AG08395 (cell line): ENCODE measurements at regions not wholly inside any gene's neighbourhood (a gene's known extent, or its start where the extent isn't known, plus 50 kb on each side); places are given as distances from the start of the nearest gene placed in this dataset.
A peak's percentile ranks its signal among the peaks of the same experiment; 100 is the strongest.
"Not testable (repeated sequence)": the region's sequence is repeated elsewhere in the genome, so short reads cannot be mapped to it uniquely, and the experiment has no call there.

Source experiments
- DNase-seq: peaks from one replicate; pipeline ENCODE4 v3.0.0; 2012; ENCODE audit warnings: mixed read lengths, low spot score

DNA sequence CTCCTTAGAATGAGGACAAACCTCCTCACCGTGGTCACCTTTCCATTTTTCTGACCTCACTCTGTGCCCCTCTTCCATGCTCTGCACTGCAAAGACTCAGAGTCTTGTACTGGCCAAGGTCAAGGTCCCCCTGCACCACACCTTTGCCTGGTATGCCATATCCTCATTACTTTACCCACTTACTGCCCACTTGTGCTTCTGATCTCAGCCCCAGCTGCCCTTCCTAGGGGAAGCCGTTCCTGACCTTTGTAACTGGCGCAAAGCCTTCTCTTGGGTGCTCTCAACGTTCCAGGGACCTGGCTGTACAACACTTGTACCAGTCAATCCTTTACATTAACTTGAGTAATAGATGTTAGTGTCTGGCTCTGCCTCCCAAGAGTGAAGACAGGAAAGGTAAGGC, 256.0 kb downstream of the SV2B start:
- DNase-seq: no peak

GRCh38 chr15:91357011-91357410, 257.0 kb downstream of the SV2B start:
- DNase-seq: no peak

- no peak for DNase-seq
These were observed 257.4 kb downstream of the SV2B start for GRCh38 chr15:91357486-91357885.

DNA sequence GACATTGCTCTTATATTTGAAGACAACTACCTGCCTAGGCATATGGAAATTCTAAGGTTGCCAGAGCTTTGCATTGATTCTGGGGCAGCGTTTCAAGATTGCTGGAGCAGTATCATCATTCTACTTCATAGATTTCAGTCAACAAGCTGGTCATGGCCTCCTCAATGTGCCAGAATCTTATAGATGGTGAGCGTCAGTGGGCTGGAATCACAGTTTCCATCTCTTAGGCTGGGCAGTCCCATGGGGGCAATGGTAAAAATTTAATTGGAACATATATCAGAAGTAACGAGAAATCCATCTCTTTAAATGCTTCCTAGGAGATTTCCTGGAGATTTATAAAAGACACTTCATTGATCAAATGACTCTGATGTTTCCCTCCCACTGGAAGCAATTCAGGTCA, 258.3 kb downstream of the SV2B start:
- DNase-seq: no peak

- not testable (repeated sequence) for DNase-seq
These were observed 261.6 kb downstream of the SV2B start for GRCh38 chr15:91361696-91362095.

DNA sequence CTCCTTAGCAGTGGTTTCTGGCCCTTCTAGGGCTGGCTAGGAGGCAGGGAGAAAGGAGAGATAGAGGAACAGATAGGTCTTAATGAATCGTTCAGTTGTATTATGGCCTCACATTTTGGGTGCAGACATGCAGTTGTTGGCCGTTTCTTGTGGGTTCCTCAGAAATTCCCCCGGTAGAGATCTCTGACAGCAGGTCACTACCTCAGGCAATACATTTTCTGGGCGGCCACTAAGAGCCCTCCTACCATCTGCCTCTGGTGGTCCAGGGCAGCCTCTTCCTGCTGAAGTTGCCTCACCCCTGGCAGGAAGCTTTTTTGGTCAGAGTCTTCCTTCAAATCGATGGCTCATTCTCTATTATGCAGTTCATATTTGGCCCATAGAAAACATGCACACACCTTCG, 266.1 kb downstream of the SV2B start:
- DNase-seq: no peak

DNA sequence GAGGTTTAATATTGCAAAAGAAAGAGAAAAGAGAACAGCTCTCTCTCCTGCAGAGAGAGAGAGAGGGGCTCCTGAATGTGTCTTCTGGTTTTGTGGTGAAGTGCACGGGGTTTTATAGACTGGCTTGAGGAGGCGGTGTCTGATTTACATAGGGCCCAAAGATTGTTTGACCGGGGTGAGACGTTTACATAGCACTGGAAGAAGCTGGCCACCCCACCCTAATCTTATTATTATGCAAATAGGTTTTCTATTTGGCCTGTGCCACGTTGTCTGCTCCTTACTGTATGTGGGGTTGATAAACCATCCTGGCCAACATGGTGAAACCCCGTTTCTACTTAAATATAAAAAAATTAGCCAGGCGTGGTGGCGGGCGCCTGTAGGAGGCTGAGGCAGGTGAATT, 268.6 kb downstream of the SV2B start:
- DNase-seq: no peak

DNA sequence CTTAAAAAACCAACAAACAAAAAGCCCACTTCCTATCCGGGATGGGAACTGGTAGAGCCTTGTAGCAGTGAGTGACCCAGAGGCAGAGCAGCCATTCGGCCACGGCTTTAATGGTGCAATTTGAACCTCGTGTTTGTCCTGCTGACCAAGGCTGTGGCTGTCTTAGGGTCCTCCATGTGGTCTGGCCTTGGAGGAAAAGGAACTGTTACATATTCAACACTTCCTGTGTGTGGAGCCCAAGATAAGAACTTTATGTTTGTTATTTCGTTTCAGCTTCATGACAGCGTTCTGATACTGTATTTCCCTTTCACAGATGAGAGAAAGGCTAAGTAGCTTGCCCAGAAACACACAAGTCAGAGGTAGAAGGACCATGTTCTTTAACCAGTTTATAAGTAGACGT, 269.8 kb downstream of the SV2B start:
- DNase-seq: no peak

GRCh38 chr15:91371345-91371744, 271.3 kb downstream of the SV2B start:
- DNase-seq: not testable (repeated sequence)

- no peak for DNase-seq
These were observed 274.3 kb downstream of the SV2B start for GRCh38 chr15:91374336-91374735.

DNA sequence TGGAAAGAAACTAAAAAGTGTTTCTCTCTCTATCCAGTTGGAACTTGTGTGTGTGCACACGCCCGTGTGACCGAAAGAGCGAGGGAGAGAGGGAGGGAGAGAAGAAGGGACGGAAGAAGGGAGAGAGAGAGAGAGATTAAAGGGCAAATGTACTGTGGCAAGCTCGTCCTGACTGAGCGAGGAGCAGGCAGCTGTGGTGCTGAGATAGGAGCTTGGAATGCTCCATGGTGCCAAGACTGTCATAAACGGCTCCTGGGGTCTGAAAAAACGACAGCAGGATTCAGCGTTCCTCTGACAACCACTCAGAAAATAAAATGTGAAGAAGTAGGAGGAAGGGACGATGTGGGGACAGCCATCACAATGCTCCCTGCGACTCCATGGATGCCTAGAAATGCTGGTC, 276.0 kb downstream of the SV2B start:
- DNase-seq: no peak

- DNase-seq: no peak
These were observed 280.1 kb downstream of the SV2B start for GRCh38 chr15:91380114-91380513.

DNA sequence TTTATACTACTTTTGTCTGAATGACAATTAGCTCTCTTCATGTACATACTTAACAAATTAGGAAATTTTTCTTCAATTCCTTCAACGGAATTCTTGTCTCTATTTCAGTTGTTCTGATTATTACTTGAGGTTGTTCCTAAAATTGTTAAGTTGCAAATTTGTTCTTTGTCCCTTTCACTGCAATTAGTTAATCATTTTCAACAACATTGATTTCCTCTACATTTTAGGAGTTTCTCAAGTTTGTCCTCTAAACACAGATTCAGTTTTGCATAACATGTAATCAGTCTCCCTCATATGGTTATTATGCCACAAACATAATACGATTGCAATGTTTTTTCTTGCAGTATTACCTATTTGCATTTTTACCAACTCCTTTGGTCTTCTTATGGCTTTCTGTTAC, 283.5 kb downstream of the SV2B start:
- no peak for DNase-seq

DNA sequence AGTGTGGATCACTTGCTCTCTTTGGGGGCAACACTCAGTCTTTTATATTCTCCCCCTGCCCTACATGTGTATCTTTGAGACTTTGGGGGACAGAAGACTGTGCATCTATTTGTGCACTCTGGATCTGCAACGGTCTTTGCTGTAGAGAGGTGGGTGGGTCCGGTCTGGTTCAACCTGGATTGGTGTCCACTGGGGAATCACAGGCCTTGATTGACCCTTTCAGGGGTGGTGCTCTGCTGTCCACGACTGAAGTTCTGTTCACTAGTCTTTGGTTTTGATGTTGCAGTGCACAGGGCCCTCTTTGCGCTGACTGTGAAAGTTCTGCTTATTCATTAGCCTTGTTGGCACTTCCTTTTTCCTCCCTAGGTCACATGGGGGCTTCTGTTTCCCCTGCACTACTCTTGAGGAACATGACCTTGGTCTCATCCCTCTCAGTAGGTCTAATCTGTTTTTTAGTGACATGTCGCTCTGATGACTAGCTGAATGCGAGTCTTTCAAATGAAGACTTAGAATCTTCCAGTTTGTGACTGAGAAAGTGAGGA, 284.2 kb downstream of the SV2B start:
- no peak for DNase-seq

DNA sequence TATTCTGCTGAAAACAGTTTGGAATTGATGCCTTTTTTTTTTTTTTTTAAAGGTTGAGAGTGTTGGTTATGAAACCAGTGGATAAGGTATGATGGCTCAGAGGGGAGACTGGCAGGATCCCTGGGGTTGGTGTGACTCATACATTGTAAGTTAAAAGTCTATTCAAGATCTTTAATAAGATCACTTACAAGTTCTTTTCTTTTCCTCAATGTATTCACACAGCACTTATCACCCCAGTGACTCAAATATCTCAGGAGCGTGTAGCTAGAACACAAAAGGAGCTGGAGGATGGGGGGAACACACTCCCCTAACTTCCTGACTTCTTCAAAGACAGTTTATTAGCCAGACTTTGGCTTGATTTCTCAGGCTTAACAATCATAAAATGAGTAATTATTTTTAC, 285.3 kb downstream of the SV2B start:
- DNase-seq: no peak

DNA sequence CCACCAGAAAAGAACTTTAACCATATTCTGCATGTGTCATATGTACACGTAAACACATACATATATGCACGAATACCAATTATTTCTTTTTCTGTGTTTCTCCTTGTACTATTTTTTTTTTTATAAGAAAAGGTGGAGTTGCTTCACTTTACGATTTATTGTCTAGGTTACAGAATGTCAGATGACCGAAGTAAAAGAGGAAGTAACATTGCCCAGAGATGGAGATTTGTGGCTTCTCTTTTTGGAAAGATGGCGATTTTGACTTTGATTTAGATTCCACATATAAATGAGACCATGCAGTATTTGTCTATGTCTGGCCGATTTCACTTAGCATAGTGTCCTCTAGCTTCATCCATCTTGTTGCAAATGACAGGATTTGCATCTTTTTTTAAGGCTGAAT, 293.1 kb downstream of the SV2B start:
- DNase-seq: no peak

GRCh38 chr15:91400481-91400880, 300.4 kb downstream of the SV2B start:
- no peak for DNase-seq

DNA sequence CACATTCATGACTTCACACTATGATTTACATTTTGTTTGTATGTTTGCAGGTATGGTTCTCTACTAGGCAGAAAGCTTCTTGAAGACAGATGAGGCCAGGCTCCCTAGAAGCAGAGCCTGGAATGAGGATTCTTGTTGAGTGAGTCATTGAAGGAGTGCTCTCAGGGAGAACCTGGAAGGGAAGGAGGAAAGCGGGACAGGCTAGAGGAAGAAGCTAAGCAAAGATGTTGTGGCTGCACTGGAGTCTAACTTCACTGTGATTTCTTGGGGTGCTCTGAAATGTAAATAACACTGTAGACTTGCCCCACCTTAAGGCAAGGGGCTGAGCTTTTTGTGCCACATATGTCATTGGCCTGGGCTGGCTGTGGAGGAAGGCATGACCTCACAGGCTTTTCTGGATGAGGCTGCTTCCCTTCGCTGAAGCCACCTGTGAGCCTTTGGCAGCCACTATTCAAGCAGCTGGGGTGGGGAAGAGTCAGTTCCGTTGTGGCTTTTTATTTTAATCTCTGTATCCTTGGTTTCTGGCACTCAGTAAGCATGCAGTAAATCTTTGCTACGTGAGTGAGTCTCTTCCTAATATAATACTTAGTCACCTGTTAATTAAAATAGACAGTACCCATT, 307.3 kb downstream of the SV2B start:
- peak; percentile 22 for DNase-seq

- DNase-seq: no peak
These were observed 308.5 kb downstream of the SV2B start for GRCh38 chr15:91408476-91409076.

- DNase-seq: no peak
These were observed 309.3 kb downstream of the SV2B start for GRCh38 chr15:91409387-91409786.

GRCh38 chr15:91411586-91411985, 311.5 kb downstream of the SV2B start:
- no peak for DNase-seq

DNA sequence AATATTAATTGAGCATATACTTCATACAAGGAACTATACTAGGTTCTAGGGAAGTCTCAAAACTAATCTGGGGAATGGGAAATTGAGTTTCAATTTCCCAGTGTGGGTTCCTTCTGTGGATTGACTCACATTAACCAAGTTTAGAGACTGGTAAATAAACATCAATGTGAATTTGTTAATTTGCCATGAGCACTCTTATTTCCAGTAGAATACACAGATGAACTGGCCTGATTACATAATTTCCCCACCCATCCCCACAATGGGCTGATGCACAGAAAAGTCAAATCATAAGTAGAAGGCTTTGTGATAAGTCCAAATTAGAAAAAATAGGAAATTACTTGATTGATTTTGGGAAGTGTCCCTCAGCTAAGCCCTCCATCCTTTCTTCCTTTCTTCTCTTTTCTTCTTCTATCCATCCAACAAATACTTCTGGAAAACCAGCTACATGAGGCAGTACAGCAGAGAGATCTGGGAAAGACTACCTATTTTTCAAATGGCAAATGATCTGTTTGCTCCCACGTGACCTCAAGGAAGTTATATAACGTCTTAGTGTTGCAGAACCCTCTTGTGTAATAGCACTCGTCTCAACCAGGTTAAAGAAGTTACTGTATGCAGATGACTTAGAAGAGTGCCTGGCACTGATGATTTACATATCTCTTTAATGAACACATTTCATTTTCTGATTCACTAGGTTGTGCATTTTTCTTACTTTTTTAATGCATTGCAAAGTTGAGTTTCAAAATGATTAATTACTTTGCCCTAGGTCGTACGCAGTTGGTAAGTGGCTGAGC, 312.3 kb downstream of the SV2B start:
- no peak for DNase-seq

- DNase-seq: no peak
These were observed 313.1 kb downstream of the SV2B start for GRCh38 chr15:91413142-91413541.
